Muscle of leg (tissue), 3 donors: ENCODE measurements at regions not wholly inside any gene's neighbourhood (a gene's known extent, or its start where the extent isn't known, plus 50 kb on each side); places are given as distances from the start of the nearest gene placed in this dataset.
A peak's percentile ranks its signal among the peaks of the same experiment; 100 is the strongest.
"Not testable (repeated sequence)": the region's sequence is repeated elsewhere in the genome, so short reads cannot be mapped to it uniquely, and the experiment has no call there.

ENCODE experiments used
- DNase-seq: peaks from one replicate; pipeline ENCODE4 v3.0.0; 2013
- H3K27ac ChIP-seq: one replicate; pipeline ENCODE4 v1.5.1; 2013; ENCODE audit warnings: mild to moderate bottlenecking, low read length, control low read depth
- H3K27me3 ChIP-seq: one replicate; pipeline ENCODE4 v1.6.1; 2013; ENCODE audit warnings: low read length; ENCODE audit not compliant: control insufficient read depth, insufficient read depth
- H3K36me3 ChIP-seq: one replicate; pipeline ENCODE4 v1.6.1; 2013; ENCODE audit warnings: low read length; ENCODE audit not compliant: control insufficient read depth, insufficient read depth
- H3K4me1 ChIP-seq: one replicate; pipeline ENCODE4 v1.6.1; 2013; ENCODE audit warnings: low read length; ENCODE audit not compliant: control insufficient read depth, insufficient read depth
- H3K4me3 ChIP-seq: one replicate; pipeline ENCODE4 v1.5.1; 2013; ENCODE audit warnings: low read length, control low read depth
- H3K9me3 ChIP-seq: replicated peaks from 2 replicates; pipeline ENCODE4 v1.6.1; 2013; ENCODE audit warnings: low read depth, low read length; ENCODE audit not compliant: control insufficient read depth
- whole genome bisulfite sequencing: methylation state at CpG from one replicate; pipeline ENCODE4 v1.1.5; 2013; ENCODE audit warnings: missing lambda C conversion rate; ENCODE audit not compliant: insufficient coverage; 5-methylcytosine and 5-hydroxymethylcytosine counted together

DNA sequence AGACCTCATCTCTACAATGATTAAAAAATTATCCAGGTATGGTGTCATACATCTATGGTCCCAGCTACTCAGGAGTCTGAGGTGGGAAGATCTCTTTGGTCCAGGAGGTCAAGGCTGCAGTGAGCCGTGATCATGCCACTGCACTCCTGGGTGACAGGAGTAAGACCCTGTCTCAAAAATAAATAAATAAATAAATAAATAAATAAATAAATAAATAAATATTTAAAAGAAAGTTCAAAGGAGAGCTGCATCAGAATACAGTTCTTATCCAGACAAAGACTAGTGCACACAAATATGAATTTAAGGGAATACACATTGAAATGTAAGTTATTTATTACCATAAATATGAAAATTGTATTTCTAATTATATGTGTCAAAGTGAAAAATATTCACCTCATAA, 624.9 kb downstream of the SLITRK6 start:
- H3K27ac ChIP-seq = no peak overlapping the region
- DNase-seq = no peak
- H3K9me3 ChIP-seq = peaks cover 2% of the 10 kb centered on the region
- no CpG with 5 or more reads among the region's 1 CpG for WGBS
- no peak overlapping the region for H3K4me3 ChIP-seq
- no peaks in the 10 kb centered on the region for H3K27me3 ChIP-seq
- H3K36me3 ChIP-seq = no peaks in the 10 kb centered on the region
- H3K4me1 ChIP-seq = no peaks in the 10 kb centered on the region

- no peaks in the 10 kb centered on the region for H3K36me3 ChIP-seq
- no peak for DNase-seq
- no peak overlapping the region for H3K27ac ChIP-seq
- H3K4me1 ChIP-seq = no peaks in the 10 kb centered on the region
- no peaks in the 10 kb centered on the region for H3K27me3 ChIP-seq
- no peak overlapping the region for H3K4me3 ChIP-seq
- no peaks in the 10 kb centered on the region for H3K9me3 ChIP-seq
- WGBS = no CpG with 5 or more reads among the region's 1 CpG
Observed at GRCh38 chr13:85170372-85170771, 628.8 kb downstream of the SLITRK6 start.

DNA sequence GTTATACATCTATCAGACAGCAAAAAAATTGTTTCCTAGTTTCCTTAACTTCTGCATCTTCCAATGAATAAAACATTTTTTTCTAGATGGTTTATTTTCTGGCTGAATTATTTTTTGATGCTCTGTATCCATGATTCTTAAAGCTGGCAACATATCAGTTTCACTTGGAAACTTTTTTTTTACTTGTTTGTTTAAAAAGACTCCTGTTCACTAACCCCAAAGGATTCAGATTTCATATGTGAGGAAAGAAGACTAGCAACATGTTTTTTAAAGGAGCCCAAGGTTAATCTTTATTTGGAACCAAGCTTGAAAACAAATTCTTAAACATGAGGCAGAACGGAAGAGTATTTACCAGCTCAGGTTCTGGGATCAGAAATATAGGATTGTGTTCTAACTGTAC, 632.3 kb downstream of the SLITRK6 start:
- Histone ChIP-seq H3K4me1 (no peaks in the 10 kb centered on the region), H3K36me3 (no peaks in the 10 kb centered on the region), H3K27me3 (no peaks in the 10 kb centered on the region), H3K27ac (no peak overlapping the region), H3K4me3 (no peak overlapping the region), H3K9me3 (peaks cover 4% of the 10 kb centered on the region)
- peak; percentile 36 for DNase-seq
- WGBS = no CpG with 5 or more reads among the region's 1 CpG

DNA sequence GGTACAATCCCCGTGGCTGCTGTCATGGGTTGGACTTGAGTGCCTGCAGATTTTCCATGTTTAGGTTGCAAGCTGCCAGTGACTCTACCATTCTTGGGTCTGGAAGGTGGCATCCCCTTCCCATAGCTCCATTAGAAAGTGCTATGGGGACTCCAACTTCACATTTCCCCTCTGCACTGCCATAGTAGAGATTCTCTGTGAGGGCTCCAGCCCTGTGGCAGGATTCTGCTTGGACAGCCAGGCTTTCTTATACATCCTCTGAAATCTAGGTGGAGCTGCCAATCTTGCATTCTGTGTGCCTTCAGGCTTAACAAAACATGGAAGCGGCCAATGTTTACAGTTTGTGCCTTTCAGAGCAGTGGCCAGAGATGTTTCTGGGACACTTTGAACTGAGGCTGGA, 636.2 kb downstream of the SLITRK6 start:
- Histone ChIP-seq H3K27me3 (no peaks in the 10 kb centered on the region), H3K27ac (no peak overlapping the region), H3K9me3 (peaks cover 4% of the 10 kb centered on the region), H3K36me3 (no peaks in the 10 kb centered on the region), H3K4me3 (no peak overlapping the region), H3K4me1 (no peaks in the 10 kb centered on the region)
- 83% methylated on average over 2 of the region's 2 CpGs for WGBS
- DNase-seq = no peak

DNA sequence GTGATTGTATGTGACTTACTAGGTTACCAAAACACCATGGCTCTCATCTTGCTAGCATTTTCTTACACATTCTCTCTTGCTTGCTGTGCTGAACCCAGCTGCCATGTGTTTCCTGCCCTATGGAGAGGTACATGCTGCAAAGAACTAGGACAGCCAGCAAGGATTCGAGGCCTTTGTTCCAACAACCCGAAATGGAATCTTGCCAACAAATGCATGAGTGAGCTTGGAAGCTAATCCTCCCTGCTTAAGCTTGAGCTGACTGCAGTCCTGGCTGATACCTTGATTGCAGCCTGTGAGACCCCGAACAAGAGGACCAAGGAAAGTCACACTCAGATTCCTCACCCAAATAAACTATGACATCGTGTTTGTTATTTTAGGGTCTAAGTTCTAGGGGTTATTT, 651.2 kb downstream of the SLITRK6 start:
- Histone ChIP-seq H3K27ac (no peak overlapping the region), H3K4me1 (no peaks in the 10 kb centered on the region), H3K4me3 (no peak overlapping the region), H3K9me3 (no peaks in the 10 kb centered on the region), H3K27me3 (no peaks in the 10 kb centered on the region), H3K36me3 (no peaks in the 10 kb centered on the region)
- peak; percentile 34 for DNase-seq
- whole genome bisulfite sequencing = 53% methylated on average over 2 of the region's 4 CpGs

DNA sequence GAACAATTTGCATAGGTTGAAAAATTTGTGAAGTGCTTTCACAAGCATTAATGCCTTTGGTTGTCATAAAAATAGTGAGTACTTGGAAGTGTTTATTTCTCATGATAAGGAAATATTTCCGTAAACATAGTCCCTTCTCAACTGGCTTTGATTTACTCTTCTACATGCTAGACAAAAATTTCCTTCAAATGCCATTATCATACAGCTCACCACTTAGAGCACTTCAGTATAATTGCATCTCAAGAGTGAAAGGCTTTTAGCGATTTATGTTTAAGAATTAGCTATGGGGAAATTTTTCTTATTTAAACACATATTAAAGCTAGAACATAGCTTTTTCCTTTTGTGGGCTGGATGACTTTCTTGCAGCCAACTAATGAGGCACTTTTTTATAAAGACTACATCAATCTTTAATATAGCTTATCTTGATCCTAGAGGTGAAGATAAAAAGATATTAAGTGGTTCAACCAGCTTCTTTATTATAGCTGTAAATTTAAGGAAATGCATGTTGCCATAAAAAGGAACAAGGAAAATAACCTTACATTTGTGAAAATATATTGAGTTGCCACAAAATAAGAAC, 656.8 kb downstream of the SLITRK6 start:
- no peaks in the 10 kb centered on the region for H3K4me1 ChIP-seq
- no peaks in the 10 kb centered on the region for H3K9me3 ChIP-seq
- no peaks in the 10 kb centered on the region for H3K36me3 ChIP-seq
- no peak overlapping the region for H3K27ac ChIP-seq
- H3K27me3 ChIP-seq = no peaks in the 10 kb centered on the region
- DNase-seq = no peak
- no CpG with 5 or more reads among the region's 2 CpGs for WGBS
- no peak overlapping the region for H3K4me3 ChIP-seq

- H3K27ac ChIP-seq = no peak overlapping the region
- no peak overlapping the region for H3K4me3 ChIP-seq
- H3K36me3 ChIP-seq = no peaks in the 10 kb centered on the region
- peak; percentile 15 for DNase-seq
- no peaks in the 10 kb centered on the region for H3K9me3 ChIP-seq
- no CpG with 5 or more reads among the region's 2 CpGs for WGBS
- H3K27me3 ChIP-seq = no peaks in the 10 kb centered on the region
- H3K4me1 ChIP-seq = no peaks in the 10 kb centered on the region
Observed at GRCh38 chr13:85141401-85141800, 657.8 kb downstream of the SLITRK6 start.

GRCh38 chr13:85140192-85140591, 659.0 kb downstream of the SLITRK6 start:
- H3K4me1 ChIP-seq = no peaks in the 10 kb centered on the region
- H3K4me3 ChIP-seq = no peak overlapping the region
- H3K27me3 ChIP-seq = no peaks in the 10 kb centered on the region
- WGBS = 44% methylated on average over 1 of the region's 1 CpG
- H3K9me3 ChIP-seq = no peaks in the 10 kb centered on the region
- H3K36me3 ChIP-seq = no peaks in the 10 kb centered on the region
- H3K27ac ChIP-seq = no peak overlapping the region
- no peak for DNase-seq

GRCh38 chr13:85137516-85137915, 661.7 kb downstream of the SLITRK6 start:
- no peaks in the 10 kb centered on the region for H3K27me3 ChIP-seq
- H3K36me3 ChIP-seq = no peaks in the 10 kb centered on the region
- no CpG with 5 or more reads among the region's 1 CpG for WGBS
- no peaks in the 10 kb centered on the region for H3K9me3 ChIP-seq
- no peaks in the 10 kb centered on the region for H3K4me1 ChIP-seq
- H3K4me3 ChIP-seq = no peak overlapping the region
- DNase-seq = no peak
- H3K27ac ChIP-seq = no peak overlapping the region

DNA sequence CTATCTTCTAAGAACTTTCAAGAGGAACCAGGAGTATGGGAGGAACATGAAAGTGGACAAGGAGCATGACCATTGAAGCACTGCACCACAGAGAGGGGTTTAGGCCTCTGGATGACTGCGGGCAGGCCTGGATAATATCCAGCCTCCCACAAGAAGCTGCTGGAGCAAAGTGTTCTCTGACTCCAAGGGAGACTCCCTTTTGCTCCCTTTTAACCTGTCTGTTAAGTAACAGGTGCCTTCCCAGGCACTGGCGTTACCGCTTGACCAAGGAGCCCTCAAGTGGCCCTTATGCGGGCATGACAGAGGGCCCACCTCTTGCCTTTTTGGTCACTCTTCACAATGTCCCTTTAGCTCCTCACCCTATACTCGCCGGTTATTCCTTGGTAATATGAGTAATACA, 666.2 kb downstream of the SLITRK6 start:
- no peaks in the 10 kb centered on the region for H3K36me3 ChIP-seq
- H3K9me3 ChIP-seq = no peaks in the 10 kb centered on the region
- H3K27ac ChIP-seq = no peak overlapping the region
- DNase-seq = no peak
- no peaks in the 10 kb centered on the region for H3K4me1 ChIP-seq
- H3K27me3 ChIP-seq = no peaks in the 10 kb centered on the region
- no peak overlapping the region for H3K4me3 ChIP-seq
- 93% methylated on average over 2 of the region's 6 CpGs for WGBS

GRCh38 chr13:85123501-85123900, 675.7 kb downstream of the SLITRK6 start:
- H3K27ac ChIP-seq, DNase-seq, H3K4me3 ChIP-seq, H3K4me1 ChIP-seq, H3K27me3 ChIP-seq, H3K9me3 ChIP-seq, H3K36me3 ChIP-seq: not testable (repeated sequence)
- WGBS = 89% methylated on average over 8 of the region's 14 CpGs
